HS-27A (cell line): ENCODE measurements at regions not wholly inside any gene's neighbourhood (a gene's known extent, or its start where the extent isn't known, plus 50 kb on each side); places are given as distances from the start of the nearest gene placed in this dataset.

Experiments
- DNase-seq: peaks from one replicate; pipeline ENCODE4 v3.0.0-alpha.2; 2012; ENCODE audit warnings: low read depth, missing footprints

DNA sequence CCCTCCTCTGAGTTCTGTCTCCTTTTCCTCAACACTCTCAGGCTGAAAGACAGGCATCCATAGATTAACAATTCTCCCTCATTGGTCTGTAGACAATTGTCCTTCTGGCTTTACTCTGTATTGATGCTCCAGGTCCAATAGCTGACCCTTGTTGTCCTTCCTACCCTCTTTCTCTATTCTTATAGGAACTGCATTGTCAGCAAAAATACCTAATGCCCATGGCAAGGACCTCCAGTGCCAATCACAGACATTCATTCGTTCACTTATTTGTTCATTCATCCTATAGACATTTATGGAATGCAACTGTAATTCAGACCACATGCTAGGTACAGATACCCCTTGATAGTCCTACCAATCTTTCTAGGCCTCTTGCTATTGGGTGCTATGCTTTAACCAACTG is 69.8 kb upstream of the DTNA start:
- no peak for DNase-seq

DNA sequence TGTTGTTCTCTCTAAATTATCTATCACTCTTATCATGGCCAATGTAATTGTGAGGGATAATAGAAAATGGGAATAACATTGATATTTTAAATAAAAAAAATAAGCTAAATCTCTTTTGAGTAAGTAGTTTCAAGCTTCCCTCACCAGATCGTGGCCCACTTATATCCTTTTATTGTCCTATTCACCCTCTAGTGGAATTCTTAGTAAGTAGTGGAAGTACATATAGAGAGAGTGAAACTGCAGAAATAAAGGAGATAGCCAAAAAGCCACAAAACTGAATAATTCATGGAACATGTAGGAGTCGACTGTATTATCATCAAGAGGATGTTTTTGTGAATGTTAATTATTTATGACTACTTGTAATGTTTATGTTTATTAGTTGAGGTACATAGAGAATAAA is 66.1 kb upstream of the DTNA start:
- DNase-seq, result no peak

DNA sequence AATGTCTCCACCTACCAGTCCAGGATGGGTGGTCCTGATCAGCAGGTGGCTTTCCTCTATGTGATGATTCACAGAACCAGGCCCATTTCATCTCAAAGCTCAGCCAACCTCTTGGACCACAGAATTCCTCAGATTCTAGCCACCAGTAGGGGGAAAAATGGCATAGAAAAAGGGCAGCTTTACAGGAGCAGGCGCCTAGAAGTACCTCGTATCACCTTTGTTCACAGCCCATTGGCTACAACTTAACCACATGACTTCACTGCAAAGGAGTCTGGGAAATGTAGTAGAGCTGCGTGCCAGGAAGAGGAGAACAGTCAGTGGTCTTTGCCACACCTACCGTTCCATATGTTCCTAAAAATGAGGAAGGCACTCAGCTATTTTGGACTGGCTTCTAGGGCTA is 62.8 kb upstream of the DTNA start:
- DNase-seq, result no peak

DNA sequence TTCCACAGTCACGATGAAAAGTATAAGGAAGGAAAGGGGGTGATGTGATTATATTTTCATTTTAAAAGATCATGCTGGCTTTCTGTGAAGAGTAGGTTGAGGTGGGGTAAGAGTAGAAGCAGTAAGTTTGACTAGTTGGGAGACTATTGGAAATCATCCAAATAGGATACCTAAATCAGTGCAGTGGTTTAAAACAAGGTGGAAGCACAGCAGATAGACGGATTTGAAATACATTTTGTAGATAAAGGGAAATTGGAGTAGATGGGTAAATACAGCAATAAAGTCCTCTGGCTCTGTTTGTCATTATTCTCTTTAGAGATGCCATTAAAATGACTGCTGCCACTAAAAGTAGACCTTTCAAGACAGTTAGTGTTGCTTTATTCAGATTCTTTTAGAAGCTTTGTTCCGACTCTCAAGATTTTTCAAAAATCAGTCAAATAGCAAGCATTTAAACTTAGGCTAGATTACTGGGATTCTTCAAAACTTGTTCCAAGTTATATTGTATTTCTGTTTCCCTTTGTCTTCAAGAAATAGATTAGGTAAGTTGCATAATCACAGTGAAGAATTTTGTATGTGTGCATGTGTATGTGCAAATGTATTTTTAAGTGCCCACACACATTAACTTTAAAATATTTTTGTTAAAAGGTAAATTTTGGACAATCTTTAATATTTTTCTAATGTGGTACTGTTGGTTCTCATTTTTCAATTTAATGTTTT is 61.7 kb upstream of the DTNA start:
- DNase-seq, result no peak

DNA sequence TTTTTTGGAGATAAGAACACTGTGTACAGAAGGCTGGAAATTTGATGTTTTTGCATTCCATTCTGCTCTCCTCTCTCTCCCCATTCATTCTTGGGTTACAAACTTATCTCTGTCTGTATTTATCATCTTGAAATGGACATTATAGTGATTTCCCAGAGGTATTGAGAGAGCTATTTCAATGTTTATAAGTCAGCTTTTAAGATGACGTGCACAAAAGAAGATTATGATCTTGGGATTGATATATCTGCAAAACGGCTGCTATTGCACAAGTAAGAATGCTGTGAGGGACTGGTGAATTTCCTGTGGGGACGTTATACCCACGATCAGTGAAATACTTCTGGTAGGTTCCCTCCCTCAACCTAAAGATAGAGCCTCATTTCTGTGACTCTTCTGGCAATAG is 61.0 kb upstream of the DTNA start:
- DNase-seq, result no peak

DNA sequence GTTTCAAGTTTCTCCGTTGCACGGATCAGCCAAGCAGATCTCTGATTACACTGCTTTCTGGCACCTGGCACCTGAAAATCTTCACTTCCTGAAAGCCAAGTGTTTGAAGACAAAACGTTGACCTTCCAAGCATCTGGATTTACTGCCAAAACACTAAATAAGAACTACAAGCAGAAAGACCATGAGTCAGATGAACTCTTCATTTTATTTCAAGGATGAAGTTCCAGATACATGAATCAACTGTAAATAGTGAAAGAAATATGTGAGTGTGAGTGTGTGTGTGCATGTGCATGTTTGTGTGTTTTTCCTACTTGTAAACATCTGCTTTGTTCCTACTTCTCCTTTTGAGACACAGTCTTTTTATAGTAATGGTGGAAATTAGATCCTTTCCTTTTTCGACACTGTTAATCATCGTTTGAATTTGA is 60.0 kb upstream of the DTNA start:
- DNase-seq, result no peak

DNA sequence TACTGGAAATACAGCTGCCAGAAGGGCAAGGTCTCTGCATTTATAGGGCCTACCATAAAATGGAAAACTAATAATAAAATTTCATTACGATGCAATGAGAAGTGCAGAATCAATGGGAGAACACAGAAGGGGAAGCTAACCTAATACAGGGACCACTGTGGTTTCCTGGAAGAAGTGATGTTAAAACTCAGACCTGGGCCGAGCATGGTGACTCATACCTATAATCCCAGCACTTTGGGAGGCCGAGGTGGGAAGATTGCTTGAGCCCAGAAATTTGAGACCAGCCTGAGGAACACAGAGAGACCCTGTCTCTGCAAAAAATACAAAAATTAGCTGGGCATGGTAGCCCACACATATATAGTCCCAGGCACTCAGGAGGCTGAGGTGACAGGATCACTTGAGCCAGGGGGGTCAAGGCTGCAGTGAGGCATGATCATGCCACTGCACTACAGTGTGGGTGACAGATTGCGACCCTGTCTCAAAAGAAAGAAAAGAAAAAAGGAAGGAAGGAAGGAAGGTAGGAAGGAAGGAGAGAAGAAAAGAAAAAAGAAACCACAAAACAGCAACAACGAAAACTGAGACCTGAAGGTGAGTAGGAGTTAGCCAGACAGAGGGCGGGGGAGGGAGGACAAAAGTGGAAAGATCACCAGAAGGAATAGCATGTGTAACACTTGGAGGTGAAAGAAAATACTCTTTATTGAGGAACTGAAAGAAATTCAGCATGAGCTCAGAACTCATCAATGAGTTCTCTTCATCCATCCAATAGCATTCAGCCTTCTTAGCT is 58.3 kb upstream of the DTNA start:
- no peak for DNase-seq

DNA sequence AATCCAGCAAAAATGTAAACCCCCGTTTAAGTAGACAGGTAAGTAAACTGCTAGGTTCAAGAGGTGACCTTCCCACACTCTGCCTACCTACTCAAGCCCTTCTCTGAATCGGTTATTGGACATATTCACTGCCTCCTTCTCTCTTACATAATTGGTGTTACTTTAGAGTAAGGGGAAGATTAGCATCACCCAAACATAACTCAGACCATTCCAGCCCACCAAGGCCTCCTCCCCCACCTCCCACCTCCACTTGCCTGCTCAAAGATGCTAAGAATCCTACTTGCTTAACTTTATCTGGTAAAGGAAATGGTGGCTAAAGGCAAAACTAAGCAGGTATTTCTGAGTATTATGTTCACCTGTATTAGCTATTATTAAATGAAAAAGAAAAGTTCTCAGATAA is 55.0 kb upstream of the DTNA start:
- DNase-seq, result no peak

DNA sequence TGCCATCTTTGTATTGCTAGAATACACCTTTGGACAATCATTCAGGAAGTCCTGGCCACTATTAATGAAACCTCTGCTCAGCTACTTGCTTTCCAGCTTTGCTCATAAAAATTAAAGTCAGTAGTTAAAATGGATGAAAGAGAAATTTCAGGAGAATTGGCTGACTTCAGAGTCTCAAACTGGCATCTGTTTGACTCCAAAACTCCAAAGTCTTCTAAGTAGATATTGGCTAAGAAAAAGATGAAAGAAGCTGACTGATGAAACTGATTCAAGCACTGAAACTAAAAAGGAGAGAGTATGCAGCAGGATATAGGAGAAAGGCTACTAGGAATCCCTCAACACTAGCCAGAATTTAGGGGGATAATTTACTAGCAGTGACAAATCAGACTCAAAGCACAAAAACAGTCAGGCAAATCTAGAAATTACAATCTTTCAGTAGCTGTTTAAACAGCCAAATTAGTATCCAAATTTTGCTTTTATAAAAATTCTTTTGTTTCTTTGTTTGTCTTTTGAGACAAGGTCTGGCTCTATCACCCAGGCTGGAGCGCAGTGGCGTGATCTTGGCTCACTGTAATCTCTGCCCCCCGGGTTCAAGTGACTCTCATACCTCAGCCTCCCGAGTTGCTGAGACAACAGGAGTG is 52.1 kb upstream of the DTNA start:
- DNase-seq, result no peak

DNA sequence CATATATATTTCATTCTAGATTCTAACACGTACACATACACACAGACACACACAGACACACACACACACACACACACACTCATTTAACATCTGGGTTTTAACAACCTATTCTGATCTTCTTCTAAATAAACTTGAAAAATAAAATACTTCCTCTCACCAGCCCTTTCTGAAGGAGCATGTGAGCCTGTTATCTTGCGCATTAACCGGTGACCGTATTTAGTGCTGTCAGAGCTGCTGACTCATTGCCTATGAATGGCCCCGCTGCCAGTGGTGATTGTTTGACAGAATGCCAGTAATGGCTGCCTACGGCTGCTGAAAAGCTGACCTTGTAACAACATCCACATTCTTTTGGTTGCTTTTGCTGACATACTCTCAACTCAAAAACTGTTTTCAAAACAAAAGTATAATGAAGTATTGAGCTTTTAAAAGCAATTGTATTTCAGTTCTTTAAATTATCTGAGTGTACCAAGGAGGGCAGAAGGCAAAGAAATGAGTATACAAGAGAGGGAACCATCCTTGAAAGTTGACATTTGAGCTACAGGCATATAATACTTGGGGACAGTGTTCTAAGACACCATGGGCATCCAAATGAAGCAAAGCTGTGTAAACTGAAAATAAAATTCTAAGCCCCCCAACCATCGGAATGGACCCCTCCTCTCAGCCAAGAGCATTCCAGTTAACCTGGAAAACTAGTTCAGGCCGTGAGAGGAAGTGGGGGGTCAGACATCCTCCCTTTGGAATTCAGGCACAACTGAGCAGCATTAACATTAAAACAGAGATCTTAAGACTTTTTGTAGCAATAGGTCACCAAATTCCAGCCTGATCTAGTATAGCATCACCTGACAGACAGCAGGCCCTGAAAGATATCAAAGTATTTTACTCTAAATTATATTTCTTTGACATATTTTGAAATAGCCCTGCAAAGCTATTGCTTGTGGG is 50.2 kb upstream of the DTNA start:
- DNase-seq, result peak; percentile 80
